Osteocyte (in vitro differentiated cells): ENCODE measurements at regions not wholly inside any gene's neighbourhood (a gene's known extent, or its start where the extent isn't known, plus 50 kb on each side); places are given as distances from the start of the nearest gene placed in this dataset.

ENCODE experiments used
- DNase-seq: peaks from one replicate; pipeline ENCODE4 v3.0.0; 2021; ENCODE audit warnings: mixed read lengths; ENCODE audit not compliant: unreplicated experiment; ENCODE audit errors: extremely low spot score
- H3K27ac Mint-ChIP-seq: one replicate; pipeline ENCODE4 v1.8.0; 2021; ENCODE audit warnings: mild to moderate bottlenecking, mixed read lengths; ENCODE audit not compliant: unreplicated experiment
- H3K27me3 Mint-ChIP-seq: one replicate; pipeline ENCODE4 v1.8.0; 2021; ENCODE audit warnings: mixed read lengths; ENCODE audit not compliant: unreplicated experiment
- H3K36me3 Mint-ChIP-seq: one replicate; pipeline ENCODE4 v1.8.0; 2021; ENCODE audit warnings: mixed read lengths; ENCODE audit not compliant: unreplicated experiment
- H3K4me1 Mint-ChIP-seq: one replicate; pipeline ENCODE4 v1.8.0; 2021; ENCODE audit warnings: mixed read lengths; ENCODE audit not compliant: unreplicated experiment
- H3K4me3 Mint-ChIP-seq: one replicate; pipeline ENCODE4 v1.8.0; 2021; ENCODE audit warnings: mild to moderate bottlenecking, moderate library complexity, mixed read lengths; ENCODE audit not compliant: unreplicated experiment
- H3K9me3 Mint-ChIP-seq: one replicate; pipeline ENCODE4 v1.8.0; 2021; ENCODE audit warnings: mixed read lengths; ENCODE audit not compliant: unreplicated experiment
- TF ChIP-seq, protein P1 (sequence below): fragments of 200-600 bp; sonication (generic); IDR thresholded peaks from 2 replicates; pipeline ENCODE4 v1.5.0; 2021; ENCODE audit warnings: antibody characterized with exemption, mild to moderate bottlenecking, moderate library complexity

- Mint-ChIP-seq H3K9me3 (peaks cover 8% of the 10 kb centered on the region), H3K4me1 (no peaks in the 10 kb centered on the region), H3K27me3 (peaks cover 15% of the 10 kb centered on the region), H3K36me3 (no peaks in the 10 kb centered on the region), H3K4me3 (no peak overlapping the region), H3K27ac (no peak overlapping the region)
- TF ChIP-seq, protein P1, sequence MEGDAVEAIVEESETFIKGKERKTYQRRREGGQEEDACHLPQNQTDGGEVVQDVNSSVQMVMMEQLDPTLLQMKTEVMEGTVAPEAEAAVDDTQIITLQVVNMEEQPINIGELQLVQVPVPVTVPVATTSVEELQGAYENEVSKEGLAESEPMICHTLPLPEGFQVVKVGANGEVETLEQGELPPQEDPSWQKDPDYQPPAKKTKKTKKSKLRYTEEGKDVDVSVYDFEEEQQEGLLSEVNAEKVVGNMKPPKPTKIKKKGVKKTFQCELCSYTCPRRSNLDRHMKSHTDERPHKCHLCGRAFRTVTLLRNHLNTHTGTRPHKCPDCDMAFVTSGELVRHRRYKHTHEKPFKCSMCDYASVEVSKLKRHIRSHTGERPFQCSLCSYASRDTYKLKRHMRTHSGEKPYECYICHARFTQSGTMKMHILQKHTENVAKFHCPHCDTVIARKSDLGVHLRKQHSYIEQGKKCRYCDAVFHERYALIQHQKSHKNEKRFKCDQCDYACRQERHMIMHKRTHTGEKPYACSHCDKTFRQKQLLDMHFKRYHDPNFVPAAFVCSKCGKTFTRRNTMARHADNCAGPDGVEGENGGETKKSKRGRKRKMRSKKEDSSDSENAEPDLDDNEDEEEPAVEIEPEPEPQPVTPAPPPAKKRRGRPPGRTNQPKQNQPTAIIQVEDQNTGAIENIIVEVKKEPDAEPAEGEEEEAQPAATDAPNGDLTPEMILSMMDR = no peak
- no peak for DNase-seq
Observed at GRCh38 chr21:18460979-18461378, 57.4 kb upstream of the TMPRSS15 start.

GRCh38 chr21:18461743-18462142 is 58.2 kb upstream of the TMPRSS15 start:
- no peaks in the 10 kb centered on the region for H3K4me1 Mint-ChIP-seq
- H3K9me3 Mint-ChIP-seq = peaks cover 13% of the 10 kb centered on the region
- TF ChIP-seq, protein P1 = no peak
- no peak overlapping the region for H3K4me3 Mint-ChIP-seq
- H3K27me3 Mint-ChIP-seq = peaks cover 15% of the 10 kb centered on the region
- no peaks in the 10 kb centered on the region for H3K36me3 Mint-ChIP-seq
- DNase-seq = no peak
- H3K27ac Mint-ChIP-seq = no peak overlapping the region

DNA sequence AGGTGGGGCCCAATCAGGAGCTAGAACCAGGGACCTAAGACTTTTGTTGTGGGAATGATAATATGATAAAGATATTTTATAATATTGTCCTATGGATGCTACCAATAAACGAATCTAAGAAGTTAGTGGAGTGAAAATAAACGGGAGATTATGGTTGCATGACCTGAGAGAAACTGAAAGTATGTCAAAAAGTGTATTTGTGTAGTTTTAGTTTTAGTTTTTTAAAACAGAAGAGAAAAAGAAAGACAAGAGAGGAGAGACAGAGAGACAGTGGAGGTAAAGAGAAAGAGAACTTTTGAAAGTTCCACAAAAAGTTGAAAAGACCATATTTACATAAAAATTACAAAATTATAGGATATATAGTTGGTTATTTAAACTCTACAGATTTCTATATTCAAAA is 64.1 kb upstream of the TMPRSS15 start:
- no peak overlapping the region for H3K27ac Mint-ChIP-seq
- TF ChIP-seq, protein P1 = no peak
- no peak for DNase-seq
- H3K27me3 Mint-ChIP-seq = peaks cover 2% of the 10 kb centered on the region
- no peak overlapping the region for H3K4me3 Mint-ChIP-seq
- no peaks in the 10 kb centered on the region for H3K36me3 Mint-ChIP-seq
- peaks cover 13% of the 10 kb centered on the region for H3K4me1 Mint-ChIP-seq
- H3K9me3 Mint-ChIP-seq = peaks cover 10% of the 10 kb centered on the region

DNA sequence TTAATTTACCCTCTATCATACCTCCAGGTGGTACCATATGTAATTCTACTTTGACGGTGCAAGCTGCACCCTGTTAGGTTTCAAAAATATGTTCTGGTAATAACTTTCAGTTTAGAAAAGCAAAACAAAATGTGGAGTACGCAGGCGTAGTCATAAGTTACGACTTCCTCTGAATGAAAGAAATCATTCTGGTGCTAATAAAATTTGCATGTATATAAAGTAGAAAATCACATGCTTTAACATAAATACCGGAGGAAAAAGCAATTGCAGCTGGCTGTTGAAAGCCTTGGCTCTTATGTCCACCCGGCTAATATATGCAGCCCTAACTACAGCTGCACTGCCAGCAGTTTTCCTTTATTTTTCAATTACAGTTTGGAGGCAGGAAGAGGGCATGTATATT is 65.2 kb upstream of the TMPRSS15 start:
- peaks cover 10% of the 10 kb centered on the region for H3K9me3 Mint-ChIP-seq
- no peak for DNase-seq
- no peak overlapping the region for H3K27ac Mint-ChIP-seq
- no peaks in the 10 kb centered on the region for H3K36me3 Mint-ChIP-seq
- H3K27me3 Mint-ChIP-seq = no peaks in the 10 kb centered on the region
- H3K4me3 Mint-ChIP-seq = peak overlapping the region; percentile 9
- H3K4me1 Mint-ChIP-seq = peaks cover 13% of the 10 kb centered on the region
- TF ChIP-seq, protein P1 = no peak

DNA sequence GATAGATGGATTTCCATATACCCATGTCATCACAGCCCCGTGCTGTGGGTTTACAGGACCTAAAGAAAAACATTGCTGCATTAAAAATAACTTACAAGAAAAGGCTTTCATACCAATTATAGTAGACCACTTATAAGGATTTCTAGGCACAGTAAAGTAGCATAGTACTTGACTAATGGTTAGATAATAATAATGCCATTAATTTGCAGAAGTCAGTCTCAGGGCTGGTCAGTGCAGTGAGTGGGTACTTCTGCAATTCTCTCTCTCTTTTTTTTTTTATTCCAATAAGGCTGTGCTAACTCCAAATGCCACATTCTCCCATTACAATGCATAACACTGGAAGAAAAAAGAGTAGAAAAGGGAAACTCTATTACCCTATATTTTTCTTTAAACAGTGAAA is 73.1 kb upstream of the TMPRSS15 start:
- Mint-ChIP-seq H3K27me3 (no peaks in the 10 kb centered on the region), H3K36me3 (peaks cover 1% of the 10 kb centered on the region), H3K27ac (no peak overlapping the region), H3K4me1 (peaks cover 12% of the 10 kb centered on the region), H3K4me3 (no peak overlapping the region), H3K9me3 (no peaks in the 10 kb centered on the region)
- TF ChIP-seq, protein P1 = no peak
- no peak for DNase-seq
